HUES64 (cell line): ENCODE measurements at regions not wholly inside any gene's neighbourhood (a gene's known extent, or its start where the extent isn't known, plus 50 kb on each side); places are given as distances from the start of the nearest gene placed in this dataset.

Experiments
- H3K27ac ChIP-seq: 2 replicates; pipeline ENCODE4 v1.7.0; 2013; ENCODE audit warnings: low read depth, low read length, inconsistent platforms
- H3K27me3 ChIP-seq: 2 replicates; pipeline ENCODE4 v1.6.1; 2013; ENCODE audit warnings: mild to moderate bottlenecking, low read length; ENCODE audit not compliant: insufficient read depth
- H3K36me3 ChIP-seq: 2 replicates; pipeline ENCODE4 v1.6.1; 2013; ENCODE audit warnings: mild to moderate bottlenecking, low read length; ENCODE audit not compliant: insufficient read depth
- H3K4me1 ChIP-seq: 2 replicates; pipeline ENCODE4 v1.6.1; 2013; ENCODE audit warnings: mild to moderate bottlenecking, low read length, moderate library complexity; ENCODE audit not compliant: insufficient read depth
- H3K4me3 ChIP-seq: 2 replicates; pipeline ENCODE4 v1.5.1; 2013; ENCODE audit warnings: mild to moderate bottlenecking, low read length, moderate library complexity
- H3K9ac ChIP-seq: 2 replicates; pipeline ENCODE4 v1.6.1; 2013; ENCODE audit warnings: mild to moderate bottlenecking, low read depth, low read length
- H3K9me3 ChIP-seq: 2 replicates; pipeline ENCODE4 v1.6.1; 2013; ENCODE audit warnings: low read depth, low read length; ENCODE audit not compliant: insufficient read depth
- WGBS: fragments of 150-250, 120-280 bp; methylation state at CpG from one replicate; pipeline ENCODE4 v1.1.7; 2013; ENCODE audit warnings: missing lambda C conversion rate; 5-methylcytosine and 5-hydroxymethylcytosine counted together

DNA sequence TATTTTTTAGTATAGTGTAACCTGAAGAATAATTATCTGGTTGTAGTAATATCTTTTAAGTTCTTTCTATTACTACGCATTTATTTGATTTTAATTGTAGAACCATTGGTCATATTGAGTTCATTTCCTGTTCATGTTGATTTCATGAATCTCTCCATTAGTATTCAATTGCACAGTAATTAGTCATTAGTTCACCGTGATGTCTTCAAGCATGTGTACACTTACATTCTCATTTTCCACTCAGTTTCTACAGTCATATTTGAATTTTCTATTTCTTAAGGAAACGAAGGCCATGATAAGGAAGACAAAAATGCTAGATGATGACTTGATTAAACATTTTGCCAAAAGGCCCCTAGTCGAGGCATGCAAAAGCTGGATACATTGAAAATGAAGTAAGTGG is 333.7 kb upstream of the FANCL start:
- no peaks in the 10 kb centered on the region for H3K36me3 ChIP-seq
- peaks cover 9% of the 10 kb centered on the region; the same call in 1 of the 2 replicates for H3K4me1 ChIP-seq
- H3K27me3 ChIP-seq = no peaks in the 10 kb centered on the region
- no peak overlapping the region for H3K27ac ChIP-seq
- H3K4me3 ChIP-seq = no peak overlapping the region
- H3K9me3 ChIP-seq = no peaks in the 10 kb centered on the region
- 99% methylated on average over 4 of the region's 4 CpGs for WGBS
- no peak overlapping the region for H3K9ac ChIP-seq

- no peak overlapping the region for H3K4me3 ChIP-seq
- H3K9ac ChIP-seq = no peak overlapping the region
- H3K9me3 ChIP-seq = no peaks in the 10 kb centered on the region
- 98% methylated on average over 2 of the region's 3 CpGs for WGBS
- H3K36me3 ChIP-seq = no peaks in the 10 kb centered on the region
- H3K27ac ChIP-seq = no peak overlapping the region
- H3K4me1 ChIP-seq = peaks cover 21% of the 10 kb centered on the region
- no peaks in the 10 kb centered on the region for H3K27me3 ChIP-seq
Observed at GRCh38 chr2:58572731-58573130, 331.6 kb upstream of the FANCL start.

- 37% methylated on average over 10 of the region's 10 CpGs for WGBS
- H3K9ac ChIP-seq = no peak overlapping the region
- H3K27ac ChIP-seq = no peak overlapping the region
- no peak overlapping the region for H3K4me3 ChIP-seq
- no peaks in the 10 kb centered on the region for H3K9me3 ChIP-seq
- peaks cover 21% of the 10 kb centered on the region for H3K4me1 ChIP-seq
- H3K36me3 ChIP-seq = no peaks in the 10 kb centered on the region
- H3K27me3 ChIP-seq = no peaks in the 10 kb centered on the region
Observed at GRCh38 chr2:58571181-58571852, 330.2 kb upstream of the FANCL start.

GRCh38 chr2:58569475-58570185 is 328.5 kb upstream of the FANCL start:
- no peak overlapping the region for H3K9ac ChIP-seq
- 61% methylated on average over 4 of the region's 7 CpGs for WGBS
- no peak overlapping the region for H3K27ac ChIP-seq
- no peak overlapping the region for H3K4me3 ChIP-seq
- H3K4me1 ChIP-seq = peaks cover 21% of the 10 kb centered on the region
- H3K36me3 ChIP-seq = no peaks in the 10 kb centered on the region
- H3K27me3 ChIP-seq = no peaks in the 10 kb centered on the region
- H3K9me3 ChIP-seq = no peaks in the 10 kb centered on the region

- H3K4me1 ChIP-seq = peaks cover 21% of the 10 kb centered on the region
- no peak overlapping the region for H3K9ac ChIP-seq
- H3K4me3 ChIP-seq = no peak overlapping the region
- H3K27me3 ChIP-seq = no peaks in the 10 kb centered on the region
- H3K9me3 ChIP-seq = no peaks in the 10 kb centered on the region
- 80% methylated on average over 2 of the region's 2 CpGs for WGBS
- H3K27ac ChIP-seq = no peak overlapping the region
- no peaks in the 10 kb centered on the region for H3K36me3 ChIP-seq
Observed at GRCh38 chr2:58568901-58569300, 327.8 kb upstream of the FANCL start.

GRCh38 chr2:58562276-58562675 is 321.2 kb upstream of the FANCL start:
- Histone ChIP-seq H3K4me3 (no peak overlapping the region), H3K9ac (no peak overlapping the region), H3K36me3 (no peaks in the 10 kb centered on the region), H3K27ac (no peak overlapping the region), H3K9me3 (no peaks in the 10 kb centered on the region), H3K4me1 (peaks cover 38% of the 10 kb centered on the region), H3K27me3 (no peaks in the 10 kb centered on the region)
- 60% methylated on average over 2 of the region's 2 CpGs for WGBS

DNA sequence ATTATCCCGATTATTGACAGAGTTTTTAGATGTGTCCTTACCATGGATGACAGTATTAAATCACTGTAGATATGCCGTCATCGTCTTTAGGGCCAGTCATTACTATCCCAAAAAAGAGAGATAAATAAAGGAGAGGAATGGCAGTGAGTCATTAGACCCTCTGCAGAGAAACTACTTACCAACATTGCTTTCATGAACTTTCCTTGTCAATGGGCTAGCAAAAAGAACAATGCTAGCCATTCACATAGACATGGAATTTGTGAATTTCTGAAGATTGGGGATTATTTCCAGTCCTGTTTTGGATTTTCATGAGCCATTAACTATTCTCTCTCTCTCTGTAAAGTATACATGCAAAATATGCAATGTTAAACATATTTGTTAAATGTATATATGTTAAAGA is 319.4 kb upstream of the FANCL start:
- Histone ChIP-seq H3K36me3 (no peaks in the 10 kb centered on the region), H3K27me3 (no peaks in the 10 kb centered on the region), H3K9me3 (no peaks in the 10 kb centered on the region), H3K4me1 (peaks cover 38% of the 10 kb centered on the region), H3K27ac (no peak overlapping the region), H3K4me3 (no peak overlapping the region), H3K9ac (no peak overlapping the region)
- 88% methylated on average over 1 of the region's 3 CpGs for WGBS

DNA sequence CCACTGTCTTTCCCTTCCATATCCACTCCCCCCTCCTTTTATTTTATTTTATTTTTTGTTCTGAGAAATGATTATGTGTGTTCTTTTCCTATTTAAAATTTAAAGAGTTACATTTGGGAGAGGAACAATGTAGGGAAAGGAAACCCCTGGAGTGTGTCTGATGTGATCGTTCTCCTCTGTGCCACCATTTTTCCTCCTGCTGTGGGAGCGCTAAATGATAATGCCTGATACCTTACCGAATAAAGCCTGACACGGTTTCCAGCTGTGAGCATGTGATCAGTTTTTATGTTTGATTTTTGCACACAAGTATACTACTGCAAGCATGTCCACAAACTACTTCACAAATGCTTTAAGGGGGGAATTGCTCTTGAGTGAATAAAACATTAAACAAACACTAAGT is 317.8 kb upstream of the FANCL start:
- WGBS = 20% methylated on average over 4 of the region's 4 CpGs
- Histone ChIP-seq H3K27me3 (no peaks in the 10 kb centered on the region), H3K9ac (no peak overlapping the region), H3K36me3 (no peaks in the 10 kb centered on the region), H3K4me3 (no peak overlapping the region), H3K4me1 (peaks cover 38% of the 10 kb centered on the region), H3K27ac (no peak overlapping the region), H3K9me3 (no peaks in the 10 kb centered on the region)

- Histone ChIP-seq H3K9ac (no peak overlapping the region), H3K9me3 (no peaks in the 10 kb centered on the region), H3K4me1 (peaks cover 50% of the 10 kb centered on the region), H3K4me3 (no peak overlapping the region), H3K27ac (no peak overlapping the region), H3K36me3 (no peaks in the 10 kb centered on the region), H3K27me3 (no peaks in the 10 kb centered on the region)
- WGBS = 98% methylated on average over 6 of the region's 6 CpGs
Observed at GRCh38 chr2:58557176-58557575, 316.1 kb upstream of the FANCL start.

DNA sequence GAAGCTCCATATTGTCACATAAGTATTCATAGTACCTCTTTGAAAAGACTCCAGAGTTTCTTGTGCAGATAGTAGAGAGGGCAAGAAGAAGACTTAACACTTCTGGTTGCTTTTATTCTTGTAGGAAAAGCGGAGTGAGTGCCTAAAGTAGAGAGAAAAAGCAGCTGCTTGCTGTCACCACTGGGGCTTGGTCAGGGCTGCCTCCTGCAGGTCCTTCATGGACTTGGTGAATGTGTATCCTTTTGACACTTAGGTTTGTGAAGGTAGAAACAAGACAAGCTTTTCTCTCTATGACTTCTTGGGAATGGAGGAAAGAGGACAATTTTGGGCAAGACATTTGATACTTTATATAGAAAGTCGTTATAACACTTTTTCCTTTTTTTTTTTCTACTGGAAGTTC is 312.8 kb upstream of the FANCL start:
- Histone ChIP-seq H3K4me1 (peaks cover 29% of the 10 kb centered on the region), H3K36me3 (no peaks in the 10 kb centered on the region), H3K9ac (no peak overlapping the region), H3K4me3 (no peak overlapping the region), H3K27me3 (no peaks in the 10 kb centered on the region), H3K9me3 (no peaks in the 10 kb centered on the region), H3K27ac (no peak overlapping the region)
- 59% methylated on average over 2 of the region's 2 CpGs for WGBS

- no CpG with 5 or more reads among the region's 1 CpG for WGBS
- Histone ChIP-seq H3K36me3 (no peaks in the 10 kb centered on the region), H3K9ac (no peak overlapping the region), H3K27ac (no peak overlapping the region), H3K4me3 (no peak overlapping the region), H3K4me1 (peaks cover 25% of the 10 kb centered on the region), H3K9me3 (no peaks in the 10 kb centered on the region), H3K27me3 (no peaks in the 10 kb centered on the region)
Observed at GRCh38 chr2:58553522-58553921, 312.4 kb upstream of the FANCL start.
